ENCODE measurements at regions not wholly inside any gene's neighbourhood (a gene's known extent, or its start where the extent isn't known, plus 50 kb on each side); places are given as distances from the start of the nearest gene placed in this dataset.

GRCh38 chr4:165806613-165807012 is 66.4 kb upstream of the TLL1 start (continued):
- TF ChIP-seq ZBTB33 (IDR thresholded peaks at IDR 0.05; ENCODE audit: extremely low read depth, insufficient replicate concordance, low read length) (no peak), SP1 (IDR thresholded peaks at IDR 0.05; ENCODE audit: low read depth) (no peak), FOSL1 (IDR thresholded peaks at IDR 0.05; ENCODE audit: low read depth) (no peak), SIN3A (IDR thresholded peaks at IDR 0.05; ENCODE audit: low read depth) (no peak), POLR2AphosphoS5 (IDR thresholded peaks at IDR 0.05; ENCODE audit: low read depth, low read length) (no peak), SRF (IDR thresholded peaks at IDR 0.05; ENCODE audit: low read depth) (no peak), YY1 (IDR thresholded peaks at IDR 0.05; ENCODE audit: extremely low read depth, insufficient replicate concordance, low read depth, low read length) (no peak)

GRCh38 chr4:165810726-165811125 is 62.3 kb upstream of the TLL1 start:
- BruUV-seq (replicated peaks) = no TSS peak
- H3K9me3 ChIP-seq (ENCODE audit: control insufficient read depth in 1 of 2, insufficient read depth in 1 of 2, low read depth in 1 of 2, low read length in 2 of 2) = no peaks in the 10 kb centered on the region
- H3K4me2 ChIP-seq (ENCODE audit: low read length) = no peak overlapping the region
- intact Hi-C loops (cut with micrococcal nuclease) = no loop called here
- peak overlapping the region; percentile 30 for H2AFZ ChIP-seq (ENCODE audit: low read depth, low read length, poor library complexity, severe bottlenecking)
- no peak overlapping the region for H3K4me3 ChIP-seq (replicated peaks in 1 of 2; ENCODE audit: low read depth in 1 of 2, low read length in 2 of 2)
- no peaks in the 10 kb centered on the region for H3K27me3 ChIP-seq (ENCODE audit: insufficient read depth, low read length)
- no peaks in the 10 kb centered on the region for H4K20me1 ChIP-seq (ENCODE audit: insufficient read depth)
- H3K4me1 ChIP-seq (ENCODE audit: control insufficient read depth in 1 of 2, insufficient read depth in 2 of 2, low read length in 2 of 2) = no peaks in the 10 kb centered on the region
- no peak for ATAC-seq
- no peak for DNase-seq (ENCODE audit: low read depth, low spot score)
- ChIA-PET POLR2A (no interaction called here), CTCF (no interaction called here), RAD21 (ENCODE audit: low non-redundant PET in 1 of 2, low total read pairs in 2 of 2, uncharacterized antibody in 2 of 2, unreplicated experiment in 2 of 2) (no interaction called here)
- no peaks in the 10 kb centered on the region for H3K9me2 ChIP-seq (ENCODE audit: insufficient read depth)
- TF ChIP-seq CTCF (IDR thresholded peaks at IDR 0.05 in 2 of 3, conservative IDR thresholded peaks at IDR 0.05 in 1 of 3; ENCODE audit: borderline replicate concordance in 1 of 3, insufficient read depth in 1 of 3, low read depth in 2 of 3, low read length in 2 of 3) (no peak), SRF (IDR thresholded peaks at IDR 0.05; ENCODE audit: low read depth) (no peak)
- no peak overlapping the region for H3K9ac ChIP-seq (ENCODE audit: low read length)
- H3K36me3 ChIP-seq (ENCODE audit: control insufficient read depth in 1 of 2, insufficient read depth in 2 of 2, low read length in 2 of 2) = no peaks in the 10 kb centered on the region
- H3K27ac ChIP-seq (ENCODE audit: low read depth, low read length) = no peak overlapping the region
- no peaks in the 10 kb centered on the region for H3K79me2 ChIP-seq (ENCODE audit: insufficient read depth, low read length)
